Activated CD8-positive, alpha-beta memory T cell treated with anti-CD3 and anti-CD28 coated beads for 1 hour (primary cell): ENCODE measurements at regions not wholly inside any gene's neighbourhood (a gene's known extent, or its start where the extent isn't known, plus 50 kb on each side); places are given as distances from the start of the nearest gene placed in this dataset.

ENCODE experiments used
- DNase-seq, 2 donors: peaks; one replicate each; pipeline ENCODE4 v3.0.0-alpha.2; 2020; ENCODE audit warnings: low read depth in 1 of 2; ENCODE audit errors: extremely low read depth in 1 of 2

DNA sequence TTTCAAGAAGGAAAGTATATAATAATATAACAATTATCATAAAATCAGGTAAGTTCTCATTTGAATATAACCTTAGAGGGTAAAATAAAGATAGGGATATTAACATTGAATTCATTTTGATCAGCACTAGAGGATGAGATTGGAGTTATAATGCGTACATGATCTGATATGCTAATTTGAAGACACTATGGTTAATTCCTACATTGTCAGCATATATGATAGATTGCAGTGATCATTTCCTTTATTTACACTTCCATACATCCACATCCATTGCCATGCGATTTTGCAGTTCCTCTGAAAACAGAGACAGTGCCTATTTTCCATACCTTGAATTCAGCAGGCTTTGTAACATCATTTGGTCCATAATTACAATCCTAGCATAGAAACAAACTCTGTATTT, 519.2 kb downstream of the CCDC85A start:
- no peak for DNase-seq

GRCh38 chr2:56705713-56706112, 521.9 kb downstream of the CCDC85A start:
- DNase-seq, result no peak

DNA sequence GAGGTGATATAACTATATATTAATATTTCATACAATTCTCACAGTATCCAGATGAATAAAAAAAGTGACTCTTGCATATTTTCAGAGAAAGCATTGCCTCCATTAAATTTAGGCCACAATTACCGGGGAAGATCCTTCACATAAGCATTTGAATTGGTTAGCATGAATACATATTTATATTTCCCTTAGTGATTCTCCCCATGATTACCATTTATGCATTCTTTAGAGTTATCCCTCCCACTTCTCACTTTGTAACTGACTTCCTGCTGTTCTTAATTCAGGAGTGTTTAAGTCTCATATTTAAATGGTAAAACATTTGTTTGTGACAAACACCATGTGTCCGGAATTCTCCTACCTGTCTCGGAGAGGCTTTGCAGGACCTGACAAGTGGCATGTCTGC, 523.4 kb downstream of the CCDC85A start:
- DNase-seq, result no peak

- no peak for DNase-seq
Measured at GRCh38 chr2:56707650-56708049, 523.9 kb downstream of the CCDC85A start.

DNA sequence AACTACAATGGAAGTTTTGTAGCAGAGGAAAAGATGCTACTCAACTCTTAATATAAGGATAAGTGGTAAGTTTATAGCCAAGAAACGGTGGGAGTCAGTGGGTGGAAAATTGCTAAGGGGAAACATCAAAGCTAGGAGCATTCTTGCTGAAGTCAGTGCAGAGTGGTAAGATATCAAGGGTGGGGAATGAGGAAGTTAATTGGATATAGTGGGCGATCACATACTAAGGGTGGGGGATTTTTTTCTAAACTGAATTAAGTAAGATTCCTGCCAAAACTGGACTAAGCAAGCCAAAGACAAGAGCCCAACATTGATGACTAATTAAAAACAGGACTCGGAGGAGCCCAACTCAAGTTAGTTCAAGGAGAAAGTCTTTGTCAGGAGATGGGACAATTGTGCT, 525.4 kb downstream of the CCDC85A start:
- DNase-seq, result no peak

- DNase-seq, result no peak
Measured at GRCh38 chr2:56713161-56713676, 529.4 kb downstream of the CCDC85A start.

GRCh38 chr2:56713978-56714377, 530.2 kb downstream of the CCDC85A start:
- DNase-seq, result no peak

DNA sequence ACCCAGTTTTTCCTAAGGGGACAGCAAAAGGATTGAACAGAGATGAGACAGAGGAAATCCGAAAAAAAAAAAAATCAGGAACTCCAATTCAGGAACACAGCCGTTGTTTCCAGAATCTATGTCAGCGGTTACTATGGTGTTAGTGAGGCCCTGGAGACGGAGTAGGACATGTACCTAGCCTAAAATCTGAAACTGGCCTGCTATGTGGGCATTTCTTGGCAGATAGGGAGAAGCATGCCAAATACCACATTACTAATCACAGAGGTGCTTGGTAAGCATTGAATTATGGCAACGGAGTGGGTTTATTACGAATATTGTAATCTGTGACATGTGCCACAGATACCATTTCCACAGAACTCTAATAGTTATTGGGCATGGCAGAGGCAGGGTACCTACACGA, 530.6 kb downstream of the CCDC85A start:
- no peak for DNase-seq

- DNase-seq, result no peak
Measured at GRCh38 chr2:56715683-56716082, 531.9 kb downstream of the CCDC85A start.

- DNase-seq, result no peak
Measured at GRCh38 chr2:56718413-56718812, 534.6 kb downstream of the CCDC85A start.

DNA sequence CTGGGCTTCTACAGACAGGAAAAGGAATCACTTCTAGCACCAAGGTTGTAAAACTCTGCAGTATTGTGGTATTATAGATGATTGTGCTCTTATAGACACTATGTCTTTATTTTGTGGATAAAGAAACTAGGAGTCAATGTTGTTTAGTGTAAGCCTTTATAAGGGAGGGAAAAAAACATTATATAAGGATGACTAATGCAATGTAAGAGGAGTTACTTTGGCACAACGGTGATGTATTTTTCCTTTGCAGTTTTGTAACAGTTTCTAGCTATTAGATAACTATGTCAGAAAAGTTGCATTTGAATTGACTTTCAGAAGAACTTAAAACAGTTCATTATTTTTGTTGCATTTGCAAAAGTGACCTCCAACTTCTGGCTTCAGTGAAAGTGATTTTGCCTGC, 545.4 kb downstream of the CCDC85A start:
- DNase-seq, result no peak

DNA sequence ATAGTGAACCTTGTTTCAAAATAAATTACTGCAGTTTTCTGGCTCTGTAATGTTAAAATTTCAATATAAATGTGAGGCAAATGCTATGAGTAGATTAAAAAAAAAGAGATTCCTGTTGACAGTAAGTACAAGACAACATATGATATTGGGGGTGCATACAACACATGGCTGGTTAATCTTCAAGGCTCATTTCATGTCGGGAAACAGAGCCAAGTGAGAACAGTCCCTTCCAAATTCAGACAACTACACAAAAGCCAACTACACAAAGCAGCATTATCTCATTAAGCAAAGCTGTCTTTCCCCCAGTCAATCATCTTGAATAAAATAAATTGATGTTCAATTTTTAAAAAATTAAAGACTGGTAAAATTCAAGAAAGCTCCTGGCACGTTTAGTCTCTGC, 549.2 kb downstream of the CCDC85A start:
- DNase-seq, result no peak

GRCh38 chr2:56739413-56739812, 555.6 kb downstream of the CCDC85A start:
- DNase-seq, result no peak

GRCh38 chr2:56741601-56742102, 557.9 kb downstream of the CCDC85A start:
- no peak for DNase-seq

- no peak for DNase-seq
Measured at GRCh38 chr2:56743807-56744206, 560.0 kb downstream of the CCDC85A start.

DNA sequence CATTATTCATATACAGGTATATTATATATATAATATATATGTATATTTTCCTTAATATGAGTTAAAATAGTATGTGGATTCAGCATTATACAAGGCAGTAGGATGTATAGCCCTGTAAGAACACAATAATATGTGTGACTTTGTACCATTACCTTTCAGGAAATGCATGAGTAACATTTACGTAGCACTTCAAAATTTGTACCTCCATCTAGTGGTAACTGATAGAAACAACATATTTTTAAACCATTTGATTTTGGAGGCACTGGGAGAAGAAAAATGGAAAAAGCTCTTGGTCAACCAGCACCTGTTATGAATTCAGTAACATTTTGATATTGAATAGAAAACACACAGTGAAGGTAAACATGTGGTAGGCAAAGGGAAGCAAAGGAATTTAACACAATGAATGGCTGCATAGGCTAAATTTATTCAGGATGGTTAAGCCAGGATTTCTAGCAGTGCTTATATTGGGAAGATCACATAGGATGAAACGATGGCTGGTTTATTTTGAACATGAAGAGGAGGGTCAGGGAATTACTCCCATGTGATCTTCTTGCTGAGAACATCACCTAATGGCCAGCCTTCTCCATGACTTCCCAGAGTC, 565.5 kb downstream of the CCDC85A start:
- DNase-seq, result no peak

GRCh38 chr2:56753182-56753581, 569.4 kb downstream of the CCDC85A start:
- no peak for DNase-seq

DNA sequence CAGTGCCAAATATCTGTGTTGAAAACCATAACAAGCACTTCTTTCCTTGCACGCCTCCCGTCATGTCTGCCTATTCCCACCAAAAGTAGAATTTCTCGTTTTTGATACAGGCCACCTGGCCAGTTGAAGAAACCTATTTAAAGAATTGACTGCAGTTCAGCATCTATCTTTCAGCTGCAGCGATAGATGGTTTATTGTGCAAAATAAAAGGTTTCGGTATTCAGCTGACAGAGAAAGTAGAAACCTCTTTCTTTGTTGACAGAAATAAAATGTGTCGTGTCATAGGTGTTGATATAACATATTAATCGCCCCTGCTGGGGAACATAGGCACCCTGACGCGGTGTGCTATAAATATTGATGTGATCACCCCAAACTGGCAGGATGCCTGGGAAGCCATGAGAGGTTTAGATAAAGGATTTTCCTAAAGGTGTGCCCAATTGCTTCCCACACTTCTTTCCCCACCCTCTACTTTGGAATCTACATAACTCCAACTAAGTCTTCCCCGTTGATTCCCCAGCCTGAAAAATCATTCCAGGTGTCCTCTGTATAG, 570.4 kb downstream of the CCDC85A start:
- DNase-seq, result no peak

DNA sequence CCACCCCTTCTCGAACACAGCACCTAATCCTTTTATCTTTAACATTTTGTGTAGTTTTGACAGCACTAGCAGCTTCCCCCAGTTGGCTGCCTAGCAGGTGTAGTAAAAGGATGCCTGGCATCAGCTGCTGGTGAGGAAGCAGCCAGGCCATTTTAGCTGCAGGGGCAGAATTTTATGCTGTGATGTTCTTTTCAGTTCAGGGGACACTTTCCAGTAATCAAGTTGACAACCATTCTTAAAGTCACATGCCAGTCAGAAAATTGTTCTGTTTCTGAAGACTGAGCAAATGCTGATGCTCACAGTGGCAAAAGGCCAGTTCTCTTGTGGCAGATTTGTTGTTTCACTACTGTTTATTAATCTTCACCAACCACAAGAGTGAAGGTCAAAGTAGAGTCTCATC, 570.8 kb downstream of the CCDC85A start:
- DNase-seq, result no peak

DNA sequence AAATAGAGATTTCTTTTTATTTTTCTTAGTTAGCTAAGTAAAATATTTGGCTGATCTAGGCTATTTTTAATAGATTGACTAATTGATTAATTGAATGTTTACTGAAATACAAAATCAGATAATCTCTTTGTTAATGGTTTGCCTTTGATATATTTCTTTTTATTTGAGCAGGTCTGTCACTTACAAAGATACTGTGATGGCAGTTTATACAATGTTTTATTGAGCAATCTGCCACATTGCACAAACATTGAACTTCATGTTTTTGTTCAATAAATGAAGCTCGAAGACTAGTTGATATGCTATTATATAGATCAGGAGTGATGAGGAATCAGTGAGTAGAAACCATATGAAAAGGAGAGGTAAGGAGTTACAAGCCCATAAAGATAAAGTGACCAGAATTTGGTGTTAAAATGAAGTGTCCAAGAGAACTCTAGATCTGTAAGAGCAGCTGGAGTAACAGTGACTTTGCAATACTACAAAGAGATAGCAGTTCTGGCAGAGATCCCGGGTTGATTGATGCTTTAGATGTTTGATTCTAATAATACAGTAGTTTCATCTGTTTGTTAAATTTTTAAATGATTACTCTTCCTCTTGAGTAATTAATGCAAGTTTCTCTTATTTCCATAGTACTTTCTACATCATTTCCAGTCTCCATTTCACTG, 574.2 kb downstream of the CCDC85A start:
- no peak for DNase-seq

DNA sequence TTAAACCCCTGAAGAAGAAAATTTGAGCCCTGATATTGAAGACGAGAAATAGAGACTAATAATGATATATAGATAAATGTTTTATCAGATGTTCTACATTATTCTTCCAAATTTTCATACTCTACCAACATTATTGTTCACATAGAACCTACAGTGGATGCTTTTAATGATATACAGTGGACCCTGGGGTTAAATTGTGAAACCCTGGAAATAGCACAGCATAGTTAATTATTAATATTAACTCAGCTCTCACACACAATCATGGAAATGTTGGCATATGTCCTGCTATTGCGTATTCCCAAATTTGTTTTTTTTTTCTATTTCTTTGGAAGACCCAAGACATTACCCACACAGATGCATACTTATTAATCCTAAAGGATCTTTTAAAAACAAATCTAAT, 579.9 kb downstream of the CCDC85A start:
- no peak for DNase-seq

- no peak for DNase-seq
Measured at GRCh38 chr2:56768973-56769372, 585.2 kb downstream of the CCDC85A start.
